HEK293 (cell line): ENCODE measurements at regions not wholly inside any gene's neighbourhood (a gene's known extent, or its start where the extent isn't known, plus 50 kb on each side); places are given as distances from the start of the nearest gene placed in this dataset.

ENCODE experiments used
- PATZ1 ChIP-seq: fragments of 450-650 bp; formaldehyde crosslinking; IDR thresholded peaks from 2 replicates; pipeline ENCODE4 v1.5.1; 2016; ENCODE audit warnings: missing biosample characterization, missing genetic modification characterization
- ZNF350 ChIP-seq: fragments of 450-650 bp; formaldehyde crosslinking; IDR thresholded peaks from 2 replicates; pipeline ENCODE4 v1.5.0; 2017; ENCODE audit warnings: missing biosample characterization, mild to moderate bottlenecking, missing genetic modification characterization
- ZSCAN18 ChIP-seq: fragments of 450-650 bp; formaldehyde crosslinking; IDR thresholded peaks from 2 replicates; pipeline ENCODE4 v1.5.1; 2016; ENCODE audit warnings: missing biosample characterization, missing genetic modification characterization
- TF ChIP-seq, protein P1 (sequence below): fragments of 450-650 bp; IDR thresholded peaks from 2 replicates; pipeline ENCODE4 v1.5.1; 2018; ENCODE audit warnings: missing biosample characterization, missing genetic modification characterization

DNA sequence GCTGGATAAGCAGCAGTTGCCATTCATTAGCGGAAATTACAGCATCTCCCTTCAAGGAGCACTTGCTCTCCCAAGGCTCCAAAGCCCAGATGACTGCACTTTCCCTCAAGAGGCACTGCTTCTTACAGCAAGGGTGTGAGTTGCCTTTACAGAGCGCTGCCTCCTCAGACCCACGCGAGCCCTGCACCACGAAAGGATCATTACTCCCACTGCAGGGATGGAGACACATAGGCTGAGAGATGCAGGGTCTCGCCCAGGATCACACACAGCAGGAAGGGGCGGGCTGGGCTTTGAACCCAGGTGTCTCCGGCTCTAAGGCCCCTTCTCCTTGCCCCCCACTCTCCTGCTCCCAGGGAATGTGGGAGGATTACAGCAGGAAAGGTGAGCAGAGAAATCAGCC lies 405.5 kb downstream of the MATN1 start:
- TF ChIP-seq, protein P1, sequence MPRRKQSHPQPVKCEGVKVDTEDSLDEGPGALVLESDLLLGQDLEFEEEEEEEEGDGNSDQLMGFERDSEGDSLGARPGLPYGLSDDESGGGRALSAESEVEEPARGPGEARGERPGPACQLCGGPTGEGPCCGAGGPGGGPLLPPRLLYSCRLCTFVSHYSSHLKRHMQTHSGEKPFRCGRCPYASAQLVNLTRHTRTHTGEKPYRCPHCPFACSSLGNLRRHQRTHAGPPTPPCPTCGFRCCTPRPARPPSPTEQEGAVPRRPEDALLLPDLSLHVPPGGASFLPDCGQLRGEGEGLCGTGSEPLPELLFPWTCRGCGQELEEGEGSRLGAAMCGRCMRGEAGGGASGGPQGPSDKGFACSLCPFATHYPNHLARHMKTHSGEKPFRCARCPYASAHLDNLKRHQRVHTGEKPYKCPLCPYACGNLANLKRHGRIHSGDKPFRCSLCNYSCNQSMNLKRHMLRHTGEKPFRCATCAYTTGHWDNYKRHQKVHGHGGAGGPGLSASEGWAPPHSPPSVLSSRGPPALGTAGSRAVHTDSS (tag by site-specific recombination): no peak
- TF ChIP-seq ZSCAN18: no peak
- no peak for TF ChIP-seq ZNF350 (tag by site-specific recombination)
- no peak for TF ChIP-seq PATZ1 (tag by site-specific recombination)
